Neuronal stem cell (in vitro differentiated cells): ENCODE measurements at regions not wholly inside any gene's neighbourhood (a gene's known extent, or its start where the extent isn't known, plus 50 kb on each side); places are given as distances from the start of the nearest gene placed in this dataset.

Source experiments
- DNase-seq: peaks from one replicate; pipeline ENCODE4 v3.0.0-alpha.2; 2013; ENCODE audit warnings: low spot score
- H2AFZ ChIP-seq: one replicate; pipeline ENCODE4 v1.6.1; 2013; ENCODE audit warnings: mild to moderate bottlenecking, low read length, inconsistent platforms
- H2AK5ac ChIP-seq: 2 replicates; pipeline ENCODE4 v1.6.1; 2013; ENCODE audit warnings: low read depth, mild to moderate bottlenecking, inconsistent platforms, low read length, moderate library complexity, mixed read lengths
- H2BK120ac ChIP-seq: 2 replicates; pipeline ENCODE4 v1.6.1; 2013; ENCODE audit warnings: low read depth, mild to moderate bottlenecking, inconsistent platforms, low read length, moderate library complexity, mixed read lengths
- H2BK12ac ChIP-seq: one replicate; pipeline ENCODE4 v1.6.1; 2013; ENCODE audit warnings: low read length, inconsistent platforms
- H2BK15ac ChIP-seq: 2 replicates; pipeline ENCODE4 v1.6.1; 2013; ENCODE audit warnings: mild to moderate bottlenecking, low read length, inconsistent platforms, mixed read lengths
- H2BK5ac ChIP-seq: one replicate; pipeline ENCODE4 v1.6.1; 2013; ENCODE audit warnings: inconsistent platforms, mild to moderate bottlenecking, low read length, moderate library complexity
- H3K14ac ChIP-seq: one replicate; pipeline ENCODE4 v1.6.1; 2013; ENCODE audit warnings: low read length, inconsistent platforms
- H3K18ac ChIP-seq: 2 replicates; pipeline ENCODE4 v1.6.1; 2013; ENCODE audit warnings: low read length, inconsistent platforms
- H3K23ac ChIP-seq: 2 replicates; pipeline ENCODE4 v1.6.1; 2013; ENCODE audit warnings: low read depth, mild to moderate bottlenecking, mixed read lengths, low read length, inconsistent platforms; ENCODE audit not compliant: poor library complexity
- H3K27ac ChIP-seq: replicated peaks from 3 replicates; pipeline ENCODE4 v1.5.1; 2013; ENCODE audit warnings: low read length, inconsistent platforms
- H3K27me3 ChIP-seq, 3 experiments: 2 replicates each; pipeline ENCODE4 v1.6.1; 2013; ENCODE audit warnings: low read length in 3 of 3, mild to moderate bottlenecking in 2 of 3, inconsistent platforms in 1 of 3, low read depth in 1 of 3, mixed read lengths in 1 of 3, moderate library complexity in 1 of 3; ENCODE audit not compliant: control insufficient read depth in 3 of 3, insufficient read depth in 3 of 3
- H3K36me3 ChIP-seq, 2 donors: replicated peaks in 1 of 2; 2 replicates each; pipeline ENCODE4 v1.6.1; 2013; ENCODE audit warnings: low read length in 2 of 2; ENCODE audit not compliant: control insufficient read depth in 2 of 2, insufficient read depth in 2 of 2
- H3K4ac ChIP-seq: 2 replicates; pipeline ENCODE4 v1.6.1; 2013; ENCODE audit warnings: inconsistent platforms, mild to moderate bottlenecking, low read length, moderate library complexity
- H3K4me1 ChIP-seq, 2 donors: 1 replicate in 1 of 2; 2 replicates in 1 of 2; pipeline ENCODE4 v1.6.1; 2013; ENCODE audit warnings: low read length in 2 of 2, low read depth in 1 of 2; ENCODE audit not compliant: control insufficient read depth in 2 of 2, insufficient read depth in 1 of 2
- H3K4me2 ChIP-seq: one replicate; pipeline ENCODE4 v1.6.1; 2013; ENCODE audit warnings: mild to moderate bottlenecking, low read length, inconsistent platforms; ENCODE audit not compliant: insufficient read depth, poor library complexity, severe bottlenecking
- H3K4me3 ChIP-seq, 2 donors: 2 replicates each; pipeline ENCODE4 v1.5.1; 2013; ENCODE audit warnings: low read length in 2 of 2, mild to moderate bottlenecking in 2 of 2, inconsistent platforms in 1 of 2, moderate library complexity in 1 of 2
- H3K79me1 ChIP-seq: one replicate; pipeline ENCODE4 v1.6.1; 2013; ENCODE audit warnings: low read depth, mild to moderate bottlenecking, inconsistent platforms, low read length, moderate library complexity
- H3K9ac ChIP-seq: one replicate; pipeline ENCODE4 v1.6.1; 2013; ENCODE audit warnings: mild to moderate bottlenecking, low read depth, low read length, inconsistent platforms; ENCODE audit not compliant: poor library complexity
- H3K9me3 ChIP-seq, 2 donors: replicated peaks in 1 of 2; 2 replicates each; pipeline versions ENCODE3 to v1.6.1; 2013; ENCODE audit warnings: low read length in 2 of 2, mild to moderate bottlenecking in 2 of 2, inconsistent platforms in 1 of 2, low read depth in 1 of 2, mixed read lengths in 1 of 2, moderate library complexity in 1 of 2; ENCODE audit not compliant: control insufficient read depth in 2 of 2, insufficient read depth in 1 of 2
- H4K8ac ChIP-seq: one replicate; pipeline ENCODE4 v1.6.1; 2013; ENCODE audit warnings: low read depth, mild to moderate bottlenecking, inconsistent platforms, low read length, moderate library complexity
- H4K91ac ChIP-seq: one replicate; pipeline ENCODE4 v1.6.1; 2013; ENCODE audit warnings: low read length, low read depth, mild to moderate bottlenecking, inconsistent platforms; ENCODE audit not compliant: poor library complexity
- WGBS, 2 donors: extraction: QIAGEN DNeasy Blood & Tissue Kit; methylation state at CpG; one replicate each; pipeline ENCODE4 v1.1.7; 2013; ENCODE audit warnings: missing lambda C conversion rate in 2 of 2, mixed read lengths in 1 of 2; ENCODE audit not compliant: insufficient read length in 2 of 2, insufficient replicate concordance in 1 of 2; ENCODE audit errors: extremely low coverage in 2 of 2; 5-methylcytosine and 5-hydroxymethylcytosine counted together

GRCh38 chr6:156449569-156449968, 327.6 kb upstream of the ARID1B start:
- Histone ChIP-seq H2BK12ac (no peak overlapping the region), H3K9ac (no peak overlapping the region), H3K9me3 (no peaks in the 10 kb centered on the region), H3K79me1 (no peaks in the 10 kb centered on the region), H3K18ac (no peak overlapping the region), H4K8ac (no peak overlapping the region), H3K36me3 (no peaks in the 10 kb centered on the region), H3K23ac (no peak overlapping the region), H2AK5ac (no peak overlapping the region), H4K91ac (no peak overlapping the region), H2AFZ (no peak overlapping the region), H3K27me3 (no peaks in the 10 kb centered on the region), H3K4ac (no peak overlapping the region), H2BK120ac (no peak overlapping the region), H2BK15ac (no peak overlapping the region), H2BK5ac (no peak overlapping the region), H3K4me1 (no peaks in the 10 kb centered on the region), H3K27ac (no peak overlapping the region), H3K14ac (no peak overlapping the region), H3K4me3 (no peak overlapping the region), H3K4me2 (no peak overlapping the region)
- DNase-seq, result no peak
- no CpG with 5 or more reads among the region's 3 CpGs for WGBS, 2 donors

DNA sequence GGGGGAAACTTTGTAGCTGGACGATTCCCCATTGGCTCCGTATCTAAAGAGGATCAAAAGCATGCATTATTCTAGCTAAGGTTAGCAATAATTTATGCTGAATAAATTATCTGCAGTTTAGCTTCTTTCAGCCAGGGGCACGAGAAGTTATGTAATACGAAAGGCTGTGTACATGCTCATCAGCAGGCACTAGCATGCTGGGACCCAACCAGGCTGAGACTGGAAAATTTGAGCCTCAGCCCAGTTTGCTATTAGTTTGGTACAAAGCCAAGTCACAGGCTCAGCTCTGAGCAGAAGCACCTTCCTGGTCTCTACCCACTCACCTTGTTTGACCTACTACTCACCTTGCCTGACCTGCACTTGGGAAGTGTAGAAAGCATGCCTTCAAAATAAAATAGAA, 328.1 kb upstream of the ARID1B start:
- no peak overlapping the region for H2BK15ac ChIP-seq
- H4K8ac ChIP-seq, result no peak overlapping the region
- no peaks in the 10 kb centered on the region for H3K27me3 ChIP-seq
- H3K36me3 ChIP-seq, result no peaks in the 10 kb centered on the region
- no peak overlapping the region for H2AK5ac ChIP-seq
- no peak overlapping the region for H4K91ac ChIP-seq
- H2BK120ac ChIP-seq, result no peak overlapping the region
- no peak overlapping the region for H3K4me3 ChIP-seq
- no CpG with 5 or more reads among the region's 4 CpGs for WGBS, 2 donors
- no peak overlapping the region for H3K14ac ChIP-seq
- no peak overlapping the region for H3K4me2 ChIP-seq
- no peak overlapping the region for H3K23ac ChIP-seq
- H2AFZ ChIP-seq, result no peak overlapping the region
- H3K79me1 ChIP-seq, result no peaks in the 10 kb centered on the region
- H3K27ac ChIP-seq, result no peak overlapping the region
- H2BK5ac ChIP-seq, result no peak overlapping the region
- no peak overlapping the region for H3K9ac ChIP-seq
- no peak overlapping the region for H3K18ac ChIP-seq
- no peak overlapping the region for H2BK12ac ChIP-seq
- H3K9me3 ChIP-seq, result no peaks in the 10 kb centered on the region
- H3K4me1 ChIP-seq, result no peaks in the 10 kb centered on the region
- DNase-seq, result no peak
- no peak overlapping the region for H3K4ac ChIP-seq

- Histone ChIP-seq H2BK5ac (no peak overlapping the region), H3K14ac (no peak overlapping the region), H2AFZ (no peak overlapping the region), H3K36me3 (no peaks in the 10 kb centered on the region), H2BK15ac (no peak overlapping the region), H3K27me3 (no peaks in the 10 kb centered on the region), H3K9me3 (no peaks in the 10 kb centered on the region), H3K4me2 (no peak overlapping the region), H2BK120ac (no peak overlapping the region), H4K91ac (no peak overlapping the region), H3K4me3 (no peak overlapping the region), H2BK12ac (no peak overlapping the region), H3K18ac (no peak overlapping the region), H3K4ac (no peak overlapping the region), H3K9ac (no peak overlapping the region), H2AK5ac (no peak overlapping the region), H3K23ac (no peak overlapping the region), H3K4me1 (no peaks in the 10 kb centered on the region), H3K27ac (no peak overlapping the region), H3K79me1 (no peaks in the 10 kb centered on the region), H4K8ac (no peak overlapping the region)
- no CpG with 5 or more reads among the region's 1 CpG for WGBS, 2 donors
- no peak for DNase-seq
Observed at GRCh38 chr6:156448579-156448978, 328.6 kb upstream of the ARID1B start.

- no peak for DNase-seq
- Histone ChIP-seq H3K4ac (no peak overlapping the region), H2BK5ac (no peak overlapping the region), H3K14ac (no peak overlapping the region), H3K23ac (no peak overlapping the region), H3K9me3 (peaks cover 0 to 3% of the 10 kb centered on the region in 2 donors), H2BK12ac (no peak overlapping the region), H2BK120ac (no peak overlapping the region), H3K79me1 (no peaks in the 10 kb centered on the region), H3K36me3 (no peaks in the 10 kb centered on the region), H3K27ac (no peak overlapping the region), H3K9ac (no peak overlapping the region), H3K4me1 (no peaks in the 10 kb centered on the region), H2AFZ (no peak overlapping the region), H3K4me3 (no peak overlapping the region), H3K27me3 (no peaks in the 10 kb centered on the region), H4K8ac (no peak overlapping the region), H3K18ac (no peak overlapping the region), H2AK5ac (no peak overlapping the region), H3K4me2 (no peak overlapping the region), H2BK15ac (no peak overlapping the region), H4K91ac (no peak overlapping the region)
- no CpG with 5 or more reads among the region's 2 CpGs for WGBS, 2 donors
Observed at GRCh38 chr6:156440688-156441087, 336.5 kb upstream of the ARID1B start.
